ENCODE measurements at regions not wholly inside any gene's neighbourhood (a gene's known extent, or its start where the extent isn't known, plus 50 kb on each side); places are given as distances from the start of the nearest gene placed in this dataset.

DNA sequence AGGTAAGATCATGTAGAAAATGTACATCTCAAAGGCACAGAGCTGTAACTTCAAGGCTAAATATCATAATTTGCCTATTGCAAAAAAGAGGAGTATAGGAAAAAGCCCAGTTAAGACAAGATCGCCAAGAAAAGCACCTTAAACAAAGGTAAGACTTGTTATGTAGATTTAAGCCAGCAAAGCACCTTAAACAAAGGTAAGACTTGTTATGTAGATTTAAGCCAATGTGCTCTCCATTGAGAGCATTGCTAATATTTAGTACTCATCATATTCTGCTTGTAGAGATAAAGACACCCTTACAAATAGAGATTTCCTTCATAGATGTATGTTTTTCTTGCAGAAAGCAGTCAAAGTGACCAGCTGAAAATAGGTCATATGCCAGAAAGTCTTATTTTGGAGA is 115.8 kb downstream of the ADAM29 start:
- Histone ChIP-seq H3K4ac (replicated peaks; ENCODE audit: insufficient read length, low read depth, low read length) (no peak overlapping the region), H2BK15ac (ENCODE audit: low read length) (no peak overlapping the region), H3K23ac (ENCODE audit: insufficient read length) (no peak overlapping the region), H2AFZ (ENCODE audit: low read length) (no peak overlapping the region), H3K14ac (ENCODE audit: insufficient read length) (no peak overlapping the region), H2BK5ac (ENCODE audit: low read depth, low read length) (no peak overlapping the region), H3K9ac (replicated peaks in 1 of 4; ENCODE audit: extremely low read depth in 1 of 4, low read depth in 3 of 4, low read length in 3 of 4) (no peak overlapping the region), H3K79me1 (ENCODE audit: low read depth, low read length) (no peaks in the 10 kb centered on the region), H4K8ac (ENCODE audit: extremely low read depth, insufficient read depth, low read length) (no peak overlapping the region), H2BK120ac (replicated peaks; ENCODE audit: low read depth, low read length) (no peak overlapping the region), H2AK5ac (ENCODE audit: low read depth, low read length) (no peak overlapping the region), H3K9me3 (ENCODE audit: insufficient read depth in 2 of 2, low read depth in 1 of 2, low read length in 1 of 2) (peaks cover 3% of the 10 kb centered on the region in 2 experiments; a peak in 2 of 4 replicates), H3K27me3 (replicated peaks in 1 of 4; ENCODE audit: control insufficient read depth in 3 of 4, extremely low read depth in 1 of 4, insufficient read depth in 3 of 4, low read length in 3 of 4) (no peaks in the 10 kb centered on the region), H3K4me3 (ENCODE audit: extremely low read depth in 1 of 4, insufficient read depth in 2 of 4, low read depth in 3 of 4, low read length in 4 of 4) (peak overlapping the region in 1 of 4 experiments; percentile 37; a peak in 1 of 8 replicates), H3K23me2 (ENCODE audit: low read depth, low read length) (no peaks in the 10 kb centered on the region), H3K79me2 (ENCODE audit: control insufficient read depth in 1 of 2, insufficient read depth in 2 of 2, low read length in 2 of 2) (no peaks in the 10 kb centered on the region), H3K56ac (replicated peaks; ENCODE audit: insufficient read length, low read depth, low read length) (no peak overlapping the region), H3K4me1 (replicated peaks in 1 of 4; ENCODE audit: control insufficient read depth in 3 of 4, insufficient read depth in 4 of 4, low read length in 3 of 4) (peaks cover 5 to 12% (median 8%) of the 10 kb centered on the region in 4 experiments; a peak in 6 of 7 replicates), H4K20me1 (replicated peaks in 1 of 2; ENCODE audit: control insufficient read depth in 1 of 2, insufficient read depth in 2 of 2, low read length in 2 of 2) (no peaks in the 10 kb centered on the region), H3K27ac (ENCODE audit: low read depth, low read length) (peak overlapping the region; percentile 32; the same call in 1 of the 2 replicates), H3K36me3 (ENCODE audit: control insufficient read depth in 2 of 4, insufficient read depth in 4 of 4, low read length in 3 of 4) (peaks cover 0 to 13% (median 0%) of the 10 kb centered on the region in 4 experiments; a peak in 1 of 8 replicates), H4K5ac (ENCODE audit: insufficient read length, low read depth, low read length) (no peak overlapping the region), H2BK12ac (ENCODE audit: low read depth, low read length) (no peak overlapping the region), H3K4me2 (ENCODE audit: insufficient read depth in 1 of 2, low read depth in 2 of 2, low read length in 2 of 2) (peak overlapping the region in 1 of 2 experiments; percentile 47; a peak in 2 of 4 replicates), H3K18ac (ENCODE audit: extremely low read depth, low read length) (no peak overlapping the region), H2BK20ac (ENCODE audit: low read length) (no peak overlapping the region), H4K91ac (replicated peaks; ENCODE audit: insufficient read length, low read length) (no peak overlapping the region)
- 5% methylated on average over 1 of the region's 1 CpG; no CpG with 5 or more reads in 1 of the 2 experiments for WGBS, 2 experiments (ENCODE audit: extremely low coverage in 1 of 2, insufficient coverage in 1 of 2, insufficient read length in 1 of 2, insufficient replicate concordance in 2 of 2, low coverage in 1 of 2, low lambda C conversion rate in 2 of 2, missing lambda C conversion rate in 1 of 2)
- DNase-seq (ENCODE audit: low read depth in 1 of 2, low spot score in 2 of 2), result no peak
- ChIA-PET POLR2A (ENCODE audit: partially characterized antibody) (no interaction called here), CTCF (ENCODE audit: partially characterized antibody) (interaction anchor here (1.7 kb wide), 1 partner anchor 20 kb away, joined by 4 read pairs; no protein-coding TSS in a partner anchor)
- FAIRE-seq, result peak; percentile 7
- TF ChIP-seq POU5F1 (IDR thresholded peaks at IDR 0.05; ENCODE audit: low read depth, low read length) (peak; percentile 76; the same call in 1 of the 2 replicates), EP300 (IDR thresholded peaks at IDR 0.05; ENCODE audit: borderline replicate concordance in 1 of 2, low read depth in 2 of 2, low read length in 2 of 2) (peak in 1 of 2 experiments; percentile 14; a peak in 1 of 3 replicates), BCL11A (IDR thresholded peaks at IDR 0.05; ENCODE audit: low read depth in 2 of 2, low read length in 2 of 2) (peak in 1 of 2 experiments; percentile 3), NANOG (IDR thresholded peaks at IDR 0.05; ENCODE audit: insufficient read depth, low read depth, low read length, poor library complexity, severe bottlenecking) (peak; percentile 77)

All from H1 (cell line).